Hindlimb muscle (tissue), 1 donor: ENCODE measurements at regions not wholly inside any gene's neighbourhood (a gene's known extent, or its start where the extent isn't known, plus 50 kb on each side); places are given as distances from the start of the nearest gene placed in this dataset.
A peak's percentile ranks its signal among the peaks of the same experiment; 100 is the strongest.

Source experiments
- DNase-seq: peaks from one replicate; pipeline ENCODE4 v3.0.0-alpha.2; 2013

DNA sequence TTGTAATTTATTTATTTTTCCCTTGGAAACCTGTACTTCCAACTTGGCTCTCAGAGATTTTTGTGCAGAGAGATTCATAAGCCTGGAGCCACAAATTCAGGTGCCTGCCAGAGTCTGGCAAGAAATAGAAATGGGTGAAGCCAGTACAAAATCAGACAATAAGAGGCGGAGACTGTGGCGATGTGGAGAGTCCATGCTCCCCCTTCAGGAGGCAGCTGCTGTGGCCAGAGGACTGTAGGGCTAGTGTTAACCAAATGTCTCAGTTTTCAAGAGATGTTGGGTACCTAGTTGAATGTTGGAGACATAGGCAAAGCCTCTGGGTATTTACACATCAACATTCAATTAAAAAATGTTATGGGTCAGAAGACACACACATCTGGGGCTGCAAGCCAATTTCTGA lies 208.6 kb downstream of the PSAT1 start:
- no peak for DNase-seq

DNA sequence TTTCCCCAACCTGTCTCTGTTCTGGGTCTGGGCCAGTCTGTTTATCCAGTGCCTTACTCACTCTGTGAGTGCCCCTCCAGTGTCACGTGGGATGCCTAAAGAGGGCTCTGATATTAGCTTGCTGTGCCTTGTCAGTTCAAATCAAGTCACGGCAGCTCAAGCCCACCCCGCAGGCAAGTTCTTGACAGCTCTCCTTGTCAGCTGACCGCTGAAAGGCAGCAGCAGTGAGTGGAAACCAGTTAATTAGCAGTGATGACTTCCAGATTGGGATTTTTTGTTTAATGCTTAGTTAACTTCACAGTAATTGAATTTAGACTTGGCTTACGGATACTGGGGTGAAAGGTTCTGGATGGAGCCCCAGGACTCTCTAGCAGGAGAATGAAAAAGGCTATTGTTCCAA lies 210.1 kb downstream of the PSAT1 start:
- no peak for DNase-seq

DNA sequence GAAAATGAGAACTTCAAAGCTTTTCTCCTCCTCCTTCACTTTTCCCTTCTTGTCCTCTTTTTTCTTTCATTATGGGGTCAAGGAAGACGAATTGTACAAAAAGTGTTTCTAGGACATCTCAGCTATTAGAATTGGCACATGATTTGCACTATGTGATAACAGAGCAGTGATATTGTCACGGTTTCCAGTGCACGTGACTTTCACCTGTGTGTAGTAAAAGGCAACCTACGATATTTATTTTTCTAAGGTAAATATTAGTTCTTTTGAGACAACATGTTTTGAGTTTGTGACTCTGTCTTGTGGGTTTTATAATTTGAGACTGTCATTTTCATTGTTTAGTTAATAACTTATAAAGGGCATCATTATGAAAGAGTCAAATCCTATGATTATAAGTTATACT lies 213.1 kb downstream of the PSAT1 start:
- no peak for DNase-seq

DNA sequence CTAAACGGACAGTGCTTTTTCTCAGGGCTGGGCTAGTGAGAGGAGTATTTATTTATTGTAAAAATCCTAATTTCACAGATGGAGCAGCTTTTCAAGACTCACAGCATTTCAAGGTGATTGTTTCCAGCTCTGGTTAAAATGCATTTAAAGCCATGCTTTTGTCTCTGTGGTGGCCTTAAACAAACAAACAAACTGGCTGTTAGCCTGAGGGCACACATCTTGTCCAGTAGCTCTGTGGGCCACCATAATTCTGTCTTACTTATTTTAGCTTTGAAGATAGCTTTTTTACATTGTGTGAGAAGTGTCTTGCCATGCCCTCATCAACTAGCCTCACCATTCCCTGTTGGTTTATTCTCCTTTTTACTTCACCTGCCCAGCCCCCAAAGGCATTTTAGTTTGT lies 218.2 kb downstream of the PSAT1 start:
- no peak for DNase-seq

DNA sequence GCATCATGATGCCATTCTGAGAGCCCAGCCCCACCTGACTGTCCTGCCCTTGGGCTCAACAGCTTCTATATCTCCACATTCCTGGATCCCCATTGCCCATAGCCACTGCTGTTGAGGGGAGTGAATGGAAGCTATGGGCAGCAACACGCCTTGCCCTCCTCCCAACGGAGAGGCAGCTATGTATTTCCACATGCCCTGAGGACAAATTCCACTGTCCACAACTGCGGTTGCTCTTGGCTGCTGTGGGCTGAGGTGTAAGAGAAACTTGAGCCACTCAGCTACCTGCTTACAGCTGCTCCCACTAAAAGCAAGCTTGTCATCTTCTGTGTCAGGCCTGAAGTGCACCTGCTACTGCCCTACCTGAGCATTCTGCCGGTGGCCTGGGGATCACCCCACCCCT lies 222.9 kb downstream of the PSAT1 start:
- DNase-seq: no peak

DNA sequence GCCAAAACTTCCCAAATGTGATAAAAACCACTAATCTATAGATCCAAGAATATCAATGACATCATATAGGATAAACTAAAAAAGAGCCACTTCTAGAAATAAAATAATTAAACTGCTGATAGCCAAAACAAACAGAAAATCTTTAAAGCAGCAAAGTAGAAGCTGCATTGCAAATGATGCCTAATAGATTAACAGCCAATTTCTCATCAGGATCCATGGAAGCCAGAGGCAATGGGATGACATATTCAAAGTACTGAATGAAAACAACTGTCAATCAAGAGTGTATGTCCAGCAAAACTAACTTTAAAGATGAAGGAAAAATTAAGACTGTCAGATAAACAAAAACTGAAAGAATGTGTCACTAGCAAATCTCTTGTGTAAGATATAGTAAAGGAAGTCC lies 224.8 kb downstream of the PSAT1 start:
- no peak for DNase-seq

DNA sequence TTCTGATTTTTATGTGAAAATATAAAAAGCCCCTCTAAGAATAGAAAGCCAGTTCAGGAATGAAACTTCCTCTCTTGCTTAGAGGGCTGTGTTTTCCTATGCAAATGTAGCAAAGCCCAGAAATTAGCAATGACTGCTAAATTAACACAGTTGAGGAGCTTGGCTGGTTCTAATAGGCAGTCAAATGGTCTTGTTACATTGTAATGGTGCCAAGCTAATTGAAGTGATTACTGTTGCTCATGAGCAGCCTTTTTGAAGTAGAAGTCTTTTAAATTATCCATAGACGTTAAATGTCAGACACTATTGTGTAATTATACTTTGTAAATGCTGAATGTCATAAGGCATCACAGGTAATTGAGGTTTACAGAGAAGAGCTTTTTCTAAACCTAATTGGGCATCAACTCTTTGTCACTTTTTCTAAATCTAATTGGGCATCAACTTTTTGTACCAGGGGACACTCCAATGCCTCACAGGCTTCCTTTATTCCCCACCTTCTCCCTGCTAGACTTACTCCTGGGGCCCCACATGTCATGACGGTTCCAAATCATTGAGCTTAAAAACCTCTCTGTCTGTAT lies 229.1 kb downstream of the PSAT1 start:
- DNase-seq: no peak

DNA sequence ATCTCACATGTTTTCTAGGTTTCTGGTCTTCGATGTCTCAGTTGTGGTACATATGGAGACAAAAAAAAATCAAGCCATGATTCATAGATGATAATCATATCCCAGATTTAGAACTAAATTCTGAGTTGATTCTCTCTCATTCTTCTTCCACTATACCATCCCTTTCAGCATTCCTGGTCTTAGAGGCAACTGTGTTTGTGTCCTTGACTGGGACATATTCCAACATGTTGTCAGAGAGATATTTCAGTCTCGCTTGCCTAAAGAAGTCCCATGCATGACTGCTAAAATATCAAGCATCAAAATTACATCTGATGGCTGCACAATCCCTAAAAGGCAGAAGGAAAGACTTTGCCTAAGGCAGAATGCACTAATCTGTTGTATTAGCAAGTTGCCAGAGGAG lies 236.6 kb downstream of the PSAT1 start:
- no peak for DNase-seq

DNA sequence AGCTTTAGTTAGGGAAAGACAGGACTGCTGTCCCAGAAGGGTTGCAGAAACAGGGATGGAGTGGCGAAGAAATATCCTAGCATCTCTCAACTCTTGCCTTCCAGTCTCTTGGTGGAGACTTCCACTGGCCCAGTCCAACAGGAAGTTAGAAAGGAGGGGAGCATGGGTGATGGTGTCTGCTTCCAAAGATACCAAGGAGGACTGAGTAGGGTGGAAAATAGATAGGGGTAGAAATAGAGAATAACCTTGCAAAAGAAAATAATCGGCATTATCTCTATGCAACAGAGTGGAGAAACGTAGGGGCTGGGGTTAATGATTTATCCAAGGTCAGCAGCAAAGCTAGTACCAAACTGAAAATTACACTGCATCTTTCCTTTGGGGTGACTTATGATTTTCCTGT lies 242.3 kb downstream of the PSAT1 start:
- no peak for DNase-seq

DNA sequence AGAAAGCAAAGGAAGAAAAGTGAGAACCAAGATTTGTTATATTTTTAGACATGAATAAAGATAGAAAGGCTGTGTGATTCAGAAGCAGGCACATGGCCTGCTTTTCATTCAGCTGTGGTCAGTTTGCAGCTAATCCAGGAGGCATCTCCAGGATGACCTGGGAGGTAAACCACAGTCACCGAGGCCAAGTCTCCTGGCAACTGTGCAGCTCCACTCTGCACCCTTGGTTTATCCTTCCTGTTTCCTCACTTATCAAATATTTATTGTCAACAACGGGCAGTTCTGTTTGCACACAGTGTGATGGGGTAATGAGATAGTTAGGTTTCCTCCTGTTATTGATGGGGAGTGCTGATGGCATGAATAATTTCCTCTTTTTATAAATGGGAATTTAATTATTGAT lies 243.0 kb downstream of the PSAT1 start:
- no peak for DNase-seq

DNA sequence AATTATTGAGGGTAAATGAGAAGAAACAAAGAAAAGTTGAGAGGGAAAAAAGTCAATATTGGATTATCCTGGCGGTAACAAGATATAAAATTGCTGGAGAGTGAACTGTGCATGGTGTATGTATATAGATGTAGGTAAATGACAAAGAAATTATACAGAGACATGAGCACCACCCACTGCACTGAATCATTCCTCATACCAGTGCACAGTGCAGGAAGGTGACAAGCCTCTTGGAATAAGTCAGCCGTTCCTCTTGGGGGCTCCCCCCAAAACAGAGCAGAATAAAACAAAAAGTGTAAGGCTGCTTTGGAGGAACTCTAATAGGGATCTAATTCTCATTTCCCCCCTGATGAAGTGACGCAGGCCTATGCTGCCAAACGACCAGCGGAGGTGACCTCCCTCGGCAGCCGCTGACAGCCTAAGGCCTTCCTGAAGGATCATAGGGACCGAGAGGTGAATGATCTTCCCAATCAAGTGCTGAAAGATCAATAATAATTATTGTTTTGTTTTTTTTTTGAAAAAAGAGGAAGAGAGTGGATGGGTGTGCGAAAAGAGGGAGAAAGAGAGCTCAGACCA lies 245.0 kb downstream of the PSAT1 start:
- DNase-seq: no peak

DNA sequence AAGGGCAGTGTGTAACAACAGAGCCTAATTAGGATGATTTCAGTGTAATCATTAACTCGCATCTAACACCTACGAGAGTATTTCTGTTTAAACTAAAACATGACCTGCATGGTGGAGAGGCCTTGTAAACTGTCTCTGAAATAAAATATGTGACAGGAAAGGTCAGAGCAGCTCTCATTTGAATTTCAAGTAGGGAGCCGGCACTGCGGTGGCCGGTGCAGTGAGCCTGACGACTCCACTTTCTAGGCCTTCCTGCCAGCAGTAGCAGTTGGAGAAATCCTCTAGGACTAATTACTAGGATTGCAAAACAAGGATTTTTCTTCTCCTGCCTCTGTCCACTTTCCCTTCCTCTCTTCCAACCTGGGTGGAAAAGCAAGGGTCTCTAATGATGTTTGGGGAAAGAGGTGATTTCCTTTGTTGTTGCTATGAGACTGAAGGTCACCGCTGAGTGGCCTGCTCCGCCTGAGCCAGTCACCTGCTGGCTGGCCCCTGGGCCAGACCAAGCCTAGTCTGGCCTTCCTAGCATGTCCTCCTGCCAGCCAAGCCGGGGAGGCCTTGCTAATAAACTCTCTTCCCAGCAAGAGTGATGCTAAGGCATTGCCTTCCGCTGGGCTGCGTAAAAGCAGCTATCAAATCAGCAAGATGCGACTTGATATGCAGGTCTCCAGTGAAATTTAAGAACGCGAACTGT lies 245.7 kb downstream of the PSAT1 start:
- DNase-seq: no peak

DNA sequence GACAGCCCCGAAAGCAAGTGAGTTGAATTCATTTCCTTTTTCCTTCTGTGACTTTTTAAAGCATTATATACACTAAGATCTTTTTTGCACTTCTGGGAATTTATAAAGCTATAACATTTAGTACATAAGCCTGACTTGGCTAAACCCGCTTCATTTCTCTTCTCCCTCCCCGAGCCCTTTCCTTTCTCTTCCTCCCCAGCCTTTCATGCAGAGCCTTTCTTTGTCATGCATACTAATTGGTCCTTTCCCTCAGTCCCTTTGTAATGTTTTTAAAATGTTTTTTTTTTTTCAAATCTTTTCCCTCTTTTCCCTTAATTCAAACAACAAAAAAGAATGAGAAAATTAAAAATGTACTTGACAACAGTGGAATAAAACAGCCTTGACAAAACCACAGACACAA lies 246.4 kb downstream of the PSAT1 start:
- no peak for DNase-seq

DNA sequence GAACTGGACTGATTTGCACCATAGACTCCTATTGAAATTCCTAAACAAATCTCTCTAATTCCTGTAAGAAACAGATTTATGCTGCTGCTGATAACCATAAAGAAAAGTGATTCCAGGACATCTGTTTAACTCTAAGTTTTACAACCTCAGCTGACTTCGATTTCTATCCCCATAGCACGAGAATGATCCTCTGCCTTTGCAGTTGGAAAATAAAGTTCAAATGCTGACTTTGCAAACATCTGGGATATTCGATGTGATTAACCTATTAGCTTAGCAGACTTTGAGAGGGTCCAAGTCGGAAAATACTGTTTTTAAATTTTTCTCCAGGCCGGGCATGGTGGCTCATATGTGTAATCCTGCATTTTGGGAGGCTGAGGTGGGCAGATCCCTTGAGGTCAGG lies 247.3 kb downstream of the PSAT1 start:
- peak; percentile 23 for DNase-seq

DNA sequence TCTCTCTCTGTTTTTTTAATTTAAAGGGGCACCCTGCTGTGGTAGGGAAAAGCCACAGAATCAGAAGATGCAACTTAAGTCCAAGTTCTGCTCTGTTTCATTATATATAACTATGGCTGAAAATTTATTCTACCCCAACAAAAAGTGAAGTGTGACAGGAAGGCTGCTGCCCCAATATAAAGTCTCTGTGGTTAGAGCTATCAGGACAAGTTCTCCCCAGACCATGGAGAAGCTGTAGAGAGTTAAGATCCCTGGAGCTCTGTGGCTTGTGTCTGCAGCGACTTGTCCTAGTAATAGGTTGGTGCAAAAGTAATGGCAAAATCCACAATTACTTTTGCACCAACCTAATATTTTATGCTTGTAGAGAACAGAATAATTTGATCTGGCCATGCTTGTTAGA lies 250.9 kb downstream of the PSAT1 start:
- no peak for DNase-seq

DNA sequence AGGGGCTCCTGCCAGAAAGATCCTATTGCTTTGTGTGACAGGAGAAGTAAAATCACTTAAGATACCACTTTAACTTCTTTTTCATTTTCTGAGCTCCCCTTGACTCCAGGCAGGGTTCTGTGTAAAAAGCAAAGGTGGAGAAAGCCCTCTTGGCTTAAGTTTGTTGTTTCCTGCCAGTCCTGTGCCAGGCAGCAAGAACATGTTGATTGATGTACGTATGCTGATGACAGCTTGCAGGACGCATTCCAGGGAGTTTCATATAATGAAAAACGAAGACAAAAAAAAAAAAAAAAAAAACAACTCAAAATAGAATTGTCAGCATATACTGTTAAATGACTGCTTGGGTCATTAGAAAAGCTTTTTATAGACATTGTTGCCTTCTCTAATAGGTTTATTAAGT lies 251.7 kb downstream of the PSAT1 start:
- DNase-seq: no peak

DNA sequence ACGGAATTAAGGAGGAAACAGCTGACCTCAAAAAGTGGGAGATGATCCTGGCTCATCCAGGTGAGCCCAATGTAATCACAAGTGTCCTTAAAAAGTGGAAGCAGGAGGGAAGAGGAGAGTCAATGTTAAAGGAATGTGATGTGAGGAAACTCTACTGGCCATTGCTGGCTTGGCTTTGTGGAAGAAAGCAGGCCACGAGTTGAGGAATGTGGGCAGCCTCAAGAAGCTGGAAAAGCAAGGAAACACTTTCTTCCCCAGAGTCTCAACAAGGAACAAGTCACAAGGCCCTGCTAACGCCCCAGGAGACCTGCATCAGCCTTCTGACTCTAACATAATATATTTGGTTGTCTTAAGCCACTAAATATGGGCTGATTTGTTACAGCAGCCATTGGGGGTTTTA lies 252.8 kb downstream of the PSAT1 start:
- no peak for DNase-seq

DNA sequence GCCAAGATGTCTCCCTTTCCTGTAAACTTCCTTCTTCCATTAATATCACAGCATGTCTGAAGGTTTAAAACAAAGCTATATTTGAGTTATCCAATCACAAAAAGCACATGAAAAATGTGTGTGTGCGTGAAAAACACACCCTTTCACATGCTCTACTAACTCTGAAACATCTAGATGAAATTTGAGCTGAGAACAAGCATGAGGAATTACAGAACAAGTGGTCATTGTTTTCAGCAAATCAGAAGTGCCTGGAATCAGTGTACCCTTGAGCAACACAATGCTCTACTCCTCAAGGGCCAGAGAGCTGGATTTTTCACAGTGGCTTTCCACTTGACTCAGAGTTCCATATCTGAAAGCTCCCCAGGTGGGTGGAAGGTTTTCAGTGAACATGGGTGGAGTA lies 255.9 kb downstream of the PSAT1 start:
- no peak for DNase-seq

DNA sequence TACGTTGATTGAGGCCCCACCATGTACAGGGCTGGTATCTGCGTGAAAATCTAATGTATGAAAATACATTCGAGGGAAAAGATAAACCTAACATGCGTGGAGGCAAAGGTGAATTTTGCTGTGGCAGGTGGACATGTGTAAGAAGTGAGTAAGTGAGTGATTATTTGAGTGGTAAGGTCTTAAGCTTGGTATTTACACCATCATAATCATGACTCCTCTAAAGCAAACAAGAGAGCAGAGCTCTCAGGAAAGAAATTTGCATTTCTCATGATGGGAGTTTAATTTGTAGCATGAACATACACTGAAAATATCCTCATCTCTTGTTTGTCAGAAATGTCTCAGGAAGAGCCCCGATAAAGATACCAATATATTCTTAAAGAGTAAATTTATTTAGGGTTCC lies 260.6 kb downstream of the PSAT1 start:
- no peak for DNase-seq

DNA sequence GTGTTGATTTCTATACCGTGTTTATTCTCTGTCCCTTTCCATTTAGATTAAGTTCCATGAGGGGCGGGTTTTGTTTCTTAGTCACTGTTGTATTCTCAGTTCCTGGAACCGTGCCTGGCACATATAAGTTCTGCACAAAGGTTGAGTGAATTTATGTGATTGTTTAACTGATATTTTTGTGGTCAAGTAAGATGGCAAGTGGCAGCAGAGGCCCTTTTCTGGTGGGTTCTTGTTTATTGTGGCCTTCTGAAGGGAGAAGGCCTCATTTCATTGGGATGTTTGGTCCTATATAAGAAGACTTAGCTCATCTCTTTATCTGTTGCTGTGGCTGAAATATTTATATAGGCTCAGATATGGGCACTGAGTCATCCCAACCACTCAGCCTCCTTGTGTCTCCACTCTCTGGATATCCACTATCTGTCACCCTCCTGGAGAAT lies 262.5 kb downstream of the PSAT1 start:
- DNase-seq: no peak

DNA sequence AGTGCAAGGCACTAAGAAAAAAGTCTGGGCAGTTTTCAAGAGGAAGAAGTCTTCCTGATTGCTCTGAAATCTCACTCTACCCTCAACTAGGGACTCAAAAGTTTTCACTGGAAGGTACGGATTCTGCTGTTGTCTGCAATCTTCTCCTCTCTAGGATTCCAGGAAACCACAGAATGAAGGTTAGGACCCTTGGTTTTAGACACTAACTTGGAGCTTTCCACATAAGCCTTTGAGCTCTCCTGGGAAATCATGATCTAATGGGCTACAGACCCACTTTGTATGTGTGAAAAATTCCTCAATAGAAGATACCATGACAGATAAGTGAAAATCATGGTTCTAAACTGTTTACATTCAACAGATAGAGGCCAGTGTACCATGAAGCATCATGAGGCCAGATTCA lies 265.1 kb downstream of the PSAT1 start:
- DNase-seq: no peak

DNA sequence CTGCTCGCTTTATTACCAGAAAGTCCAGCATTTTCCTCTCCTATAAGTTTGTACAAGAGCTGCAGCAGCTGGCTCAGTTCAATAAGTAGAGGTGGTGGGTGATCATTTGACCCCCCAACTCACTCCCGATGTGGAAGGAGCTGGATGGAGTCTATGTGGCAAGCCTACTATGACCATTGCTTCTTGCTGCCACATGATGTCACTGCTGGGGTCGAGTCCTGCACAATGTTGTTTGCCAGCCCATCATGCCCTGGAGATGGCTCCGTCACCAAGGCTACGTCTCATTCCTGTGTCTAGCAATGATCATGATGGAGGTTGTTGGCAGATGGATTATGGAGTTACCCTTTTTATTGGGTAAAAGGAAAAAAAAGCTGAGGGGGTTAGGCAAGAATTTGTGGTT lies 266.3 kb downstream of the PSAT1 start:
- DNase-seq: no peak

DNA sequence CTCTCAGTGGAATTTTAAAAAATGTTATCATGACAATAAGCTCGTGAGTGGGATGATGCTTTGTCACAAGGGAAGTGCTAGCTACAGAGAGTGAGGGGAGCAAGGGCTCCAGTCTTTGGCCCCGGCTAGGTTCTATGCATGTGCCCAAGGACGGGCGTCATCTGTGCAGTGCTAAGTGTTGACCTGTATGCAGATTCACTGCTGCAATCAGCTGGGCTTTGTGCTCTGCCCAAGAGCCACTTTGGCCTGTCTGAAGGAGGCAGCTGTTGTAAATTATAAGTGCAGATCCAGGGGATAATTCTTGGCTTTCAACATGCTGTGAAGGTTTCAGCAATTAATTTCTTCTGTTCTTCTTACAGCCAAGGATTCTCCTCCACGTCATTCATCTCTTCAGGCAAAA lies 268.6 kb downstream of the PSAT1 start:
- no peak for DNase-seq

DNA sequence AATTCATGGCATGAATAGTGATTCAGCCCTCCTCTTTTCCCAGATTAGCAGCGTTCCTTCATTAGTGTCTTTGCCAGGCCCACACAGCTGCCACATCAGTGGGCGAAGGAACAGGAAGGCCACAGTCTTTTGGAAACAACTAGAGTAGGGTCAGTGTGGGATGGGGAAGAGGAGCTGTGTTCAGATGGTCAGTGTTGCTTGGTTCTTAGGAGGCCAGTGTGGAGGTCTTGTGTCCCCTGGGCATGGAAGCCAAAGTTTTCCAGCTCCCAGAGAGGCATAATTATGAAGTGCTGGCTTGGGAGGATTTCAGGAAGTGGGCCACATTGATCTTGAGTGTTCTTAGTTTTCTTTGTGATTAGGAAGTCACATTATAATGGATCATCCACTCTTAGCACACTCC lies 269.6 kb downstream of the PSAT1 start:
- DNase-seq: no peak
